ENCODE measurements at regions not wholly inside any gene's neighbourhood (a gene's known extent, or its start where the extent isn't known, plus 50 kb on each side); places are given as distances from the start of the nearest gene placed in this dataset.

- Histone ChIP-seq H3K4me1 (ENCODE audit: insufficient read depth, low read length) (peaks cover 9% of the 10 kb centered on the region; the same call in 1 of the 2 replicates), H3K27me3 (ENCODE audit: low read length) (no peaks in the 10 kb centered on the region), H3K9me3 (ENCODE audit: low read length) (no peaks in the 10 kb centered on the region), H3K9me2 (replicated peaks; ENCODE audit: low read length) (no peaks in the 10 kb centered on the region), H3F3A (ENCODE audit: low read length, unreplicated experiment) (no peaks in the 10 kb centered on the region), H3K36me3 (ENCODE audit: low read depth, low read length) (no peaks in the 10 kb centered on the region), H3K9ac (ENCODE audit: low read length) (no peak overlapping the region), H3K4me3 (ENCODE audit: low read length) (no peak overlapping the region), H2AFZ (ENCODE audit: low read length) (no peak overlapping the region), H3K27ac (ENCODE audit: low read length) (no peak overlapping the region), H4K20me1 (ENCODE audit: low read length) (no peaks in the 10 kb centered on the region), H3K4me2 (ENCODE audit: low read length) (no peak overlapping the region), H3K79me2 (ENCODE audit: low read length) (no peaks in the 10 kb centered on the region)
- no TSS peak for BruUV-seq (replicated peaks)
- ATAC-seq (no peak), DNase-seq (no peak)
- intact Hi-C loops (cut with micrococcal nuclease), result no loop called here
- TF ChIP-seq EZH2phosphoT487 (IDR thresholded peaks at IDR 0.05; ENCODE audit: borderline replicate concordance, low read length) (no peak), EZH2 (IDR thresholded peaks at IDR 0.05; ENCODE audit: low read length, unreplicated experiment) (no peak), CTCF (conservative IDR thresholded peaks at IDR 0.05; ENCODE audit: low read depth, low read length) (no peak)
- ChIA-PET CTCF (no interaction called here), POLR2A (ENCODE audit: unreplicated experiment) (no interaction called here)
These were observed 336.7 kb downstream of the OSR1 start for GRCh38 chr2:19021721-19022120.

GRCh38 chr2:19021100-19021476 is 337.3 kb downstream of the OSR1 start:
- Histone ChIP-seq H3K27me3 (ENCODE audit: low read length) (no peaks in the 10 kb centered on the region), H3K36me3 (ENCODE audit: low read depth, low read length) (no peaks in the 10 kb centered on the region), H2AFZ (ENCODE audit: low read length) (0 out of 2 replicates have a peak overlapping the region, but pooled peaks have one; percentile 28), H3K4me1 (ENCODE audit: insufficient read depth, low read length) (peaks cover 9% of the 10 kb centered on the region; the same call in 1 of the 2 replicates), H4K20me1 (ENCODE audit: low read length) (no peaks in the 10 kb centered on the region), H3F3A (ENCODE audit: low read length, unreplicated experiment) (no peaks in the 10 kb centered on the region), H3K9me3 (ENCODE audit: low read length) (no peaks in the 10 kb centered on the region), H3K27ac (ENCODE audit: low read length) (no peak overlapping the region), H3K4me2 (ENCODE audit: low read length) (peak overlapping the region; percentile 13; the same call in 1 of the 2 replicates), H3K9ac (ENCODE audit: low read length) (no peak overlapping the region), H3K4me3 (ENCODE audit: low read length) (no peak overlapping the region), H3K9me2 (replicated peaks; ENCODE audit: low read length) (no peaks in the 10 kb centered on the region), H3K79me2 (ENCODE audit: low read length) (no peaks in the 10 kb centered on the region)
- ChIA-PET POLR2A (ENCODE audit: unreplicated experiment) (no interaction called here), CTCF (no interaction called here)
- DNase-seq (peak; percentile 64), ATAC-seq (peak; percentile 48)
- no TSS peak for BruUV-seq (replicated peaks)
- TF ChIP-seq CTCF (conservative IDR thresholded peaks at IDR 0.05; ENCODE audit: low read depth, low read length) (no peak), EZH2phosphoT487 (IDR thresholded peaks at IDR 0.05; ENCODE audit: borderline replicate concordance, low read length) (no peak), EZH2 (IDR thresholded peaks at IDR 0.05; ENCODE audit: low read length, unreplicated experiment) (no peak)
- intact Hi-C loops (cut with micrococcal nuclease), result no loop called here

GRCh38 chr2:19020144-19021099 is 338.0 kb downstream of the OSR1 start:
- H3K4me3 ChIP-seq (ENCODE audit: low read length), result no peak overlapping the region
- H3K9me3 ChIP-seq (ENCODE audit: low read length), result no peaks in the 10 kb centered on the region
- no peaks in the 10 kb centered on the region for H3K36me3 ChIP-seq (ENCODE audit: low read depth, low read length)
- no peaks in the 10 kb centered on the region for H3F3A ChIP-seq (ENCODE audit: low read length, unreplicated experiment)
- DNase-seq (no peak), ATAC-seq (no peak)
- H3K9me2 ChIP-seq (replicated peaks; ENCODE audit: low read length), result no peaks in the 10 kb centered on the region
- peak overlapping the region; percentile 13; the same call in 1 of the 2 replicates for H3K4me2 ChIP-seq (ENCODE audit: low read length)
- CTCF ChIA-PET, result no interaction called here
- intact Hi-C loops (cut with micrococcal nuclease), result no loop called here
- no peaks in the 10 kb centered on the region for H3K79me2 ChIP-seq (ENCODE audit: low read length)
- H3K27ac ChIP-seq (ENCODE audit: low read length), result no peak overlapping the region
- POLR2A ChIA-PET (ENCODE audit: unreplicated experiment), result no interaction called here
- H3K27me3 ChIP-seq (ENCODE audit: low read length), result no peaks in the 10 kb centered on the region
- no peaks in the 10 kb centered on the region for H4K20me1 ChIP-seq (ENCODE audit: low read length)
- no peak overlapping the region for H3K9ac ChIP-seq (ENCODE audit: low read length)
- 0 out of 2 replicates have a peak overlapping the region, but pooled peaks have one; percentile 28 for H2AFZ ChIP-seq (ENCODE audit: low read length)
- peaks cover 9% of the 10 kb centered on the region; the same call in 1 of the 2 replicates for H3K4me1 ChIP-seq (ENCODE audit: insufficient read depth, low read length)
- no TSS peak for BruUV-seq (replicated peaks)
- TF ChIP-seq CTCF (conservative IDR thresholded peaks at IDR 0.05; ENCODE audit: low read depth, low read length), result no peak
- TF ChIP-seq EZH2 (IDR thresholded peaks at IDR 0.05; ENCODE audit: low read length, unreplicated experiment), result no peak
- no peak for TF ChIP-seq EZH2phosphoT487 (IDR thresholded peaks at IDR 0.05; ENCODE audit: borderline replicate concordance, low read length)
